SK-N-SH (cell line): ENCODE measurements at regions not wholly inside any gene's neighbourhood (a gene's known extent, or its start where the extent isn't known, plus 50 kb on each side); places are given as distances from the start of the nearest gene placed in this dataset.
A peak's percentile ranks its signal among the peaks of the same experiment; 100 is the strongest.

Source experiments
- CTCF ChIA-PET: fragments of 300-600, 350-600 bp; formaldehyde crosslinking; extraction: SDS; loops from one replicate; lab custom pipeline; 2021; lab: Yijun Ruan, JAX
- POLR2A ChIA-PET: fragments of 350-600 bp; sonication (Branson Sonifier 250); formaldehyde crosslinking; extraction: SDS; loops from one replicate; lab custom pipeline; 2020; ENCODE audit warnings: antibody characterized with exemption, inconsistent platforms; lab: Yijun Ruan, JAX
- DNase-seq: peaks from one replicate; pipeline ENCODE4 v3.0.0; 2012
- H2AFZ ChIP-seq: fragments of 200-600 bp; sonication (generic); 2 replicates; pipeline ENCODE4 v1.8.1; 2016; ENCODE audit warnings: antibody characterized with exemption, mild to moderate bottlenecking, low read depth
- H3F3A ChIP-seq: fragments of 200-600 bp; sonication (generic); replicated peaks from 2 replicates; pipeline ENCODE3; 2016; ENCODE audit warnings: antibody characterized with exemption, mild to moderate bottlenecking; ENCODE audit not compliant: insufficient read depth
- H3K27ac ChIP-seq, 2 experiments: fragments of 200-500 bp in 1 of 2; fragments of 200-600 bp in 1 of 2; sonication (Bioruptor generic) in 1 of 2; sonication (generic), shearing (Covaris generic) in 1 of 2; 2 replicates each; pipeline versions ENCODE4 v1.5.1 to v1.6.1; 2014 to 2016; ENCODE audit warnings: low read depth in 2 of 2, inconsistent platforms in 1 of 2, low read length in 1 of 2, mild to moderate bottlenecking in 1 of 2, mixed read lengths in 1 of 2
- H3K27me3 ChIP-seq: fragments of 200-600 bp; sonication (generic), shearing (Covaris generic); 2 replicates; pipeline ENCODE4 v1.6.1; 2016; ENCODE audit warnings: mixed run types; ENCODE audit not compliant: insufficient read depth
- H3K36me3 ChIP-seq, 2 experiments: fragments of 200-500 bp in 1 of 2; fragments of 200-600 bp in 1 of 2; sonication (Bioruptor generic) in 1 of 2; sonication (generic) in 1 of 2; replicated peaks in 1 of 2; 2 replicates each; pipeline versions ENCODE3 to v1.5.1; 2014 to 2016; ENCODE audit warnings: low read length in 1 of 2, mild to moderate bottlenecking in 1 of 2; ENCODE audit not compliant: insufficient read depth in 2 of 2, control insufficient read depth in 1 of 2
- H3K4me1 ChIP-seq, 2 experiments: fragments of 200-500 bp in 1 of 2; fragments of 200-600 bp in 1 of 2; sonication (Bioruptor generic) in 1 of 2; sonication (generic), shearing (Covaris generic) in 1 of 2; 2 replicates each; pipeline versions ENCODE4 v1.5.1 to v1.6.1; 2014 to 2016; ENCODE audit warnings: low read depth in 1 of 2, low read length in 1 of 2, mixed run types in 1 of 2; ENCODE audit not compliant: insufficient read depth in 2 of 2, control insufficient read depth in 1 of 2
- H3K4me2 ChIP-seq: fragments of 200-600 bp; sonication (generic), shearing (Covaris generic); 2 replicates; pipeline ENCODE4 v1.6.1; 2017; ENCODE audit warnings: mixed run types
- H3K4me3 ChIP-seq, 2 experiments: fragments of 200-500 bp in 1 of 2; fragments of 200-600 bp in 1 of 2; sonication (Bioruptor generic) in 1 of 2; sonication (generic), shearing (Covaris generic) in 1 of 2; 2 replicates each; pipeline versions ENCODE4 v1.5.1 to v1.8.1; 2014 to 2016; ENCODE audit warnings: low read depth in 2 of 2, inconsistent platforms in 1 of 2, low read length in 1 of 2, mild to moderate bottlenecking in 1 of 2, mixed read lengths in 1 of 2, moderate library complexity in 1 of 2
- H3K79me2 ChIP-seq: fragments of 200-600 bp; sonication (generic); 2 replicates; pipeline ENCODE4 v1.8.1; 2017; ENCODE audit warnings: mild to moderate bottlenecking; ENCODE audit not compliant: insufficient read depth
- H3K9ac ChIP-seq: fragments of 200-600 bp; sonication (generic); 2 replicates; pipeline ENCODE4 v1.6.1; 2017; ENCODE audit warnings: mixed run types
- H3K9me2 ChIP-seq: fragments of 200-600 bp; sonication (generic); 2 replicates; pipeline ENCODE4 v1.6.1; 2017; ENCODE audit warnings: mixed run types
- H3K9me3 ChIP-seq: fragments of 200-600 bp; sonication (generic); 2 replicates; pipeline ENCODE4 v1.6.1; 2017; ENCODE audit warnings: mixed run types, mild to moderate bottlenecking, moderate library complexity
- H4K20me1 ChIP-seq: fragments of 200-600 bp; sonication (generic); 2 replicates; pipeline ENCODE4 v1.6.1; 2017; ENCODE audit warnings: mild to moderate bottlenecking, mixed run types; ENCODE audit not compliant: insufficient read depth
- CHD2 ChIP-seq: fragments of 150-350 bp; IDR thresholded peaks from 2 replicates; pipeline ENCODE4 v1.6.1; 2018; ENCODE audit warnings: low read length; ENCODE audit not compliant: partially characterized antibody
- CTCF ChIP-seq: fragments of 200-600 bp; sonication (generic); IDR thresholded peaks from 2 replicates; pipeline ENCODE4 v1.6.1; 2017; ENCODE audit warnings: antibody characterized with exemption, mild to moderate bottlenecking, moderate library complexity
- ELF1 ChIP-seq: IDR thresholded peaks from 2 replicates; pipeline ENCODE4 v1.4.0; 2012
- EP300 ChIP-seq, 2 experiments: IDR thresholded peaks; 2 replicates each; pipeline versions ENCODE4 v1.4.0 to v1.6.1; 2012; ENCODE audit warnings: borderline replicate concordance in 1 of 2, low read depth in 1 of 2, low read length in 1 of 2
- FOSL2 ChIP-seq: IDR thresholded peaks from 2 replicates; pipeline ENCODE4 v1.4.0; 2012; ENCODE audit warnings: low read depth, mild to moderate bottlenecking, moderate library complexity, borderline replicate concordance
- JUND ChIP-seq: IDR thresholded peaks from 2 replicates; pipeline ENCODE4 v1.4.0; 2012
- MEF2A ChIP-seq: IDR thresholded peaks from 2 replicates; pipeline ENCODE4 v1.4.0; 2012; ENCODE audit warnings: low read depth, borderline replicate concordance
- NRF1 ChIP-seq: IDR thresholded peaks from 2 replicates; pipeline ENCODE4 v1.6.1; 2012; ENCODE audit warnings: low read depth, mild to moderate bottlenecking, low read length
- RAD21 ChIP-seq: IDR thresholded peaks from 2 replicates; pipeline ENCODE4 v1.6.1; 2012; ENCODE audit warnings: mild to moderate bottlenecking, low read length
- REST ChIP-seq: IDR thresholded peaks from 2 replicates; pipeline ENCODE4 v1.6.1; 2012; ENCODE audit warnings: mild to moderate bottlenecking, low read depth, low read length, moderate library complexity
- SIN3A ChIP-seq: IDR thresholded peaks from 2 replicates; pipeline ENCODE4 v1.6.1; 2012; ENCODE audit warnings: low read depth, mild to moderate bottlenecking, low read length, moderate library complexity, borderline replicate concordance
- TEAD4 ChIP-seq: IDR thresholded peaks from 2 replicates; pipeline ENCODE4 v1.4.0; 2012; ENCODE audit warnings: mild to moderate bottlenecking, borderline replicate concordance; ENCODE audit not compliant: insufficient read depth
- USF2 ChIP-seq: fragments of 150-350 bp; IDR thresholded peaks from 2 replicates; pipeline ENCODE4 v1.6.1; 2017; ENCODE audit warnings: antibody characterized with exemption, low read length, low read depth, borderline replicate concordance
- WGBS: methylation state at CpG from one replicate; pipeline ENCODE4 v1.1.6; 2017; ENCODE audit warnings: low lambda C conversion rate; 5-methylcytosine and 5-hydroxymethylcytosine counted together

- Histone ChIP-seq H3K27me3 (no peaks in the 10 kb centered on the region), H3K9ac (no peak overlapping the region), H3K9me3 (no peaks in the 10 kb centered on the region), H4K20me1 (no peaks in the 10 kb centered on the region), H3K4me3 (no peak overlapping the region), H3K4me1 (peaks cover 0 to 8% of the 10 kb centered on the region in 2 experiments; a peak in 2 of 4 replicates), H3K79me2 (no peaks in the 10 kb centered on the region), H3K36me3 (no peaks in the 10 kb centered on the region), H3K9me2 (no peaks in the 10 kb centered on the region), H3F3A (no peaks in the 10 kb centered on the region), H2AFZ (no peak overlapping the region), H3K27ac (peak overlapping the region in 1 of 2 experiments; percentile 74; a peak in 2 of 4 replicates), H3K4me2 (no peak overlapping the region)
- peak; percentile 9 for DNase-seq
- TF ChIP-seq USF2: no peak
- peak in 1 of 2 experiments; percentile 16; a peak in 1 of 4 replicates for TF ChIP-seq EP300 (IDR thresholded peaks at IDR 0.05; ENCODE audit: borderline replicate concordance in 1 of 2, low read depth in 1 of 2, low read length in 1 of 2)
- POLR2A ChIA-PET: no interaction called here
- CTCF ChIA-PET: interaction anchor here (1.6 to 1.8 kb wide), 2 partner anchors 14 to 1061 kb away, joined by 3 to 4 read pairs; no protein-coding TSS in a partner anchor
These were observed 153.3 kb upstream of the SYNCRIP start for GRCh38 chr6:85795945-85796344.

- POLR2A ChIA-PET: no interaction called here
- CTCF ChIA-PET: no interaction called here
- 8% methylated on average over 1 of the region's 1 CpG for WGBS
These were observed 149.6 kb upstream of the SYNCRIP start for GRCh38 chr6:85792254-85792653.

More at GRCh38 chr6:85792254-85792653, 149.6 kb upstream of the SYNCRIP start:
- Histone ChIP-seq H3K4me3 (no peak overlapping the region), H3K79me2 (no peaks in the 10 kb centered on the region), H3K9ac (no peak overlapping the region), H4K20me1 (no peaks in the 10 kb centered on the region), H3K9me2 (no peaks in the 10 kb centered on the region), H3F3A (no peaks in the 10 kb centered on the region), H3K36me3 (no peaks in the 10 kb centered on the region), H3K27me3 (no peaks in the 10 kb centered on the region), H3K9me3 (no peaks in the 10 kb centered on the region), H3K27ac (no peak overlapping the region), H3K4me2 (no peak overlapping the region), H3K4me1 (peaks cover 0 to 5% of the 10 kb centered on the region in 2 experiments; a peak in 2 of 4 replicates), H2AFZ (no peak overlapping the region)
- TF ChIP-seq RAD21 (no peak), FOSL2 (no peak), CHD2 (no peak), SIN3A (no peak), REST (no peak), JUND (no peak), NRF1 (no peak), USF2 (no peak), ELF1 (no peak), TEAD4 (no peak), MEF2A (no peak), CTCF (no peak)
- no peak for DNase-seq
